EH (cell line): ENCODE measurements at regions not wholly inside any gene's neighbourhood (a gene's known extent, or its start where the extent isn't known, plus 50 kb on each side); places are given as distances from the start of the nearest gene placed in this dataset.
A peak's percentile ranks its signal among the peaks of the same experiment; 100 is the strongest.

ENCODE experiments used
- DNase-seq: peaks from one replicate; pipeline ENCODE4 v3.0.0-alpha.2; 2015; ENCODE audit warnings: low read depth

DNA sequence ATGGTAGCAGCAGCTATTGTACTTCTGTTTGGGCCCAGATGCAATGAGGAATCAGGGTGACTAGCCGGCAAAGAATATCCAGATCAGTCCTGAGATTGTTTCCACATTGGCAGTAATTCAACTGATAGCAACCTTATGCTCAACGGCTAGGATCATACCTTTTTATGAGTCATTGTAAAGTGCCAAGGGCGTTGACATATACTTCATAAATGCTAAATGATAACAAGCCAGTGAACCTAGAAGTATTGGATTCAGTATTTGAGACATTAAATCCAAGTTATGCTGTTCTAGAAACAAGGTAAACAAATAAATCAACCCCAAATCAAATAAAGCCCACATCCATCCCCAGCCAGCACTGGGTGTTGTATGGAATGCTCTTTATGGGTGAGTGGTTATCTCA, 207.1 kb upstream of the ZFHX3 start:
- no peak for DNase-seq

DNA sequence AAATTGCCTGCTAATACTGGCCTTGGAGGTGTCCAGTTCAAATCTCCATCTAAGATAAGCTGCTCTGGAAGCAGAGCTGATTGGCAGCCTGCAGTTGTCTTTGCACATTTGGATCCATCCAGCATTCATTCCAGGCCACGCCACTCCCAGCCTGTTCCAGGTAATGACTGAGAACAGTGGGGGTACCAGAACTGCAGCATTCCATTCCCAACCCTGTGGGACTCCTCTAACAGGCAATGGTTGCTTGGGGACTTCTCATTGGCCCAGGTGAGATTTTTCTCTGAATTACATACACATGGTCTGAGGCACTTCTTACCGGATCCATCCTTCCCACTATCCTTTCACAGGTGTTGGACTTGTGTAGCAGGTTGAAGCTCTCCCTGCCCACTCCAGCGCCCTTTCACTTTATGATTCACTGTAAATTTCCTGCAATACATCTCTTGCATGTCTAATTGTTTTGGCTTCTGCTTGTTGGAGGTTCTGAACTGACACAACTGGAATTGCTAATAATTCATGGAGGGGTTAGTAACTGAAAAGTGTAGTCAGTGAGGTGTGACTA, 206.1 kb upstream of the ZFHX3 start:
- no peak for DNase-seq

DNA sequence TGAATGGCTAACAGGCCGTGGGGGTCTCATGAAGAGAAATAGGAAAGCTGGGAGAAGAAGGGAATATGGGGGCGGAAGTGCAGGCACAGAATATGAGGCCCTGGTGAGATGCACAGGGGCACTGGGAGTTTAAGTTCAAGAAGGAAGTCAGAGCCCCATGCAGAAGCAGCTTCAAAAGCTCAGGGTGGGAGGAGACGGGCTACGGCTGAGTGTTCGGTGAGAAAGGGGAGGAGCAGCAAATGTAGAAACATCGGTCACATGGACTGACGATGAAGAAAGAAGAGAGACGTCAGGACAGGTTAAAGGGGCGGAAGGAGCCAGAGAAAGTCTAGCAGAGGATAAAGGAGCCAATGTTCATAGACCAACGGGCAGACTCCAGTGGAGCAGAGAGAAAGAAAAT, 204.5 kb upstream of the ZFHX3 start:
- DNase-seq: no peak

DNA sequence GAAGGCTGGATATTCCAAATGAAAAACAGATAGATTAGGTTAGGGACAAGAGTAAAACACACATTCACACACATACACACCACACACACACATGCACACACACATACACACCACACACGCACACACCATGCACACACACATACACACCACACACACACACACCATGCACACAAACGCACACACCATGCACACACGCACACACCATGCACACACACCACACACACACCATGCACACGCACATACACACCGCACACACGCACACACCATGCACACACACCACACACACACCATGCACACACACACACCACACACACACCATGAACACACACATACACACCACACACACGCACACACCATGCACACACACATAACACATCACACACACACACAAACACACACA, 203.7 kb upstream of the ZFHX3 start:
- DNase-seq: no peak

DNA sequence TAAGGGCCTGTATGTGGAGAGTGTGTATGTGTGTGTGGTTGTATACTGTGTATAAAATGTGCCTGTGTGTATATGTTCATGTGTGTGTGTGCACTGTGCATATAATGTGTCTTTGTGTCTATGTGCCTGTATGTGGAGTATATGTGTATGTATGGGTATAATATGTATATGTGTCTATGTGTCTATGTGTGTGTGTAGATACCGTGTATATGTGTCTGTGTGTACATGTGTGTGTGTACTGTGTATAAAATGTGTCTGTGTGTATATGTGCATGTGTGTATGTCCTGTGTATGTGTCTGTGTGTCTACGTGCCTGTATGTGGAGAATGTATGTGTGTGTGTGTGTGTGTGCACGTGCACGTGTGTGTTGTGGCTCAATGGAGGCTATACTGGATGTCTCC, 200.4 kb upstream of the ZFHX3 start:
- no peak for DNase-seq

DNA sequence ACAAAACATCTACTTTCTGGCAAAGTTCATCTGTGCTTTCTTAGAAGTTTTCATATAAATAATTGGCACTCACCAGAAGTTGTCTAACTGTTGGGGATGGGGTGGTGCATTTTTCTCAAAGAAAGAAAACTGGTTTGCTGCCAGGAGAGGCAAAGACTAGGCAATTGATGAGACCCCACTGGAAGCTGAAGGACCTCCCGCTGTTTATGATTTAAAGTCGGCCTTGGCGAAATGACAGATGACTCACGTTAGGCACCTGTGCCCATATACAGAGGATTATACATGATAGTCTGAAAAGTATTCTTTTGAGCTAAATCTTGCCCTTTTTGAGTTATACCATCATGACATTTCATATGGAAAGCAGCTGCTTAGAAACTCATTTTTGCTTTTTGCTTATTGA, 193.0 kb upstream of the ZFHX3 start:
- DNase-seq: no peak

DNA sequence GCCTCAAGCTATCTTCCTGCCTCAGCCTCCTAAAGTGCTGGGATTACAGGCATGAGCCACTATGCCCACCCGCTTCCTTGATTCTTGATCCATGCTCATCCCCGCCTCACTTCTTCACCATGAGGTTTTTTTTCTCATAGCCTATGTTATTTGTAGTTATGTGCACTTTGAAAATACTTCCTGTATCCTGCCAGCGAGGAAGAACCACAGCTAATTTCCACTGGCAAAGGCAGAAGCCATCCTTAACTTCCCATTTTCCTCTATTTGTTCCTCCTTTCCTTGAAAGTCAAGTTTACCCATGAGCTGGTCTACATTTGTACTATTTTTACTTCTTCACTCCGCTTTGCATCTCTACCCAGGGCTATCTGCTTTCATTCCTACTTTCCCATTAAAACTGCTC, 189.7 kb upstream of the ZFHX3 start:
- DNase-seq: no peak

DNA sequence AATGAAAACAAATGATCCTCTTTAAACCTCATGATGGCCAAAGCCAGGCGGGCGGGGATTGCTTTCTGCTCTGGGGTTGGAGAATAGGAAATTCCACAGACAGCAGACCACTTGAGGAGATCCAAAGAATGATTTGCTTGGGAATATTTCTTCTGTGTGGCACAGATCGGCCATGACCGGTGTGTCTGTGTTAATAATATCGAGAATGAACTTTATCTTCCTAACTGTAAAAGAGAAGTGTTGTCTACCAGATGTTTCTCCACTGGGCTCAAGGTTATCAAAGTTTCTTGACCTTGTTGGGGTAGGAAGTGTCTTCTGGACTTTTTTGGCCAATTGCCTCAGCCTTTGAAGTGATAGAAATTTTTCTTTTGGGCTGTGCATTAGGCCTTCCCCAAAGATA, 186.6 kb upstream of the ZFHX3 start:
- DNase-seq: no peak

DNA sequence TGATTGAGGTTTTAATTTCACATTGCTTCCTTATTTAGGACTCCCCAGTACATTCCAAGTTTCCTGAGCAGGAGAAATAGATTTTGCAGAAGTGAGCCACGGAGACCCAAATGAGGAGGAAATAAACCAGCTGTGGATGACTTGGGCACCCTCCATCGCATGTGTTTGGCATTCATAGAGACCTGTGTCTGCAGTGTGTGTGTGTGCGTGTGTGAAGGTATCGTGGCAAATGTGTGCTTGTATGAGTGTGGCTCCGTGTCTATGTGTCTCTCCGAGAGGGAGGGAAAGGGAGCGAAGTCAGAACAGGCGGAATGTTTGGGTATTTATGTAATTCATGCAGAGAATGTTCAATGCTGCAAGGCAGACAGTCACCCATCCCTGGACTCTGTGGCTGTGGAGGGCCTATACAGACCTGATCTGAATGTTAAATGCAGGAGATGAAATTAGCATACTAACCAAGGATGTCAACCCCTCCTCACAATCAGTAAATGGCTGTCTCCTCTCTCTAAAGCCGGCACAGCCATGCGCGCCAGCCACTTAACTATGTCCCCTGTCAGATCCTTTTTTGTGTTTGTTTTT, 186.0 kb upstream of the ZFHX3 start:
- DNase-seq: no peak

DNA sequence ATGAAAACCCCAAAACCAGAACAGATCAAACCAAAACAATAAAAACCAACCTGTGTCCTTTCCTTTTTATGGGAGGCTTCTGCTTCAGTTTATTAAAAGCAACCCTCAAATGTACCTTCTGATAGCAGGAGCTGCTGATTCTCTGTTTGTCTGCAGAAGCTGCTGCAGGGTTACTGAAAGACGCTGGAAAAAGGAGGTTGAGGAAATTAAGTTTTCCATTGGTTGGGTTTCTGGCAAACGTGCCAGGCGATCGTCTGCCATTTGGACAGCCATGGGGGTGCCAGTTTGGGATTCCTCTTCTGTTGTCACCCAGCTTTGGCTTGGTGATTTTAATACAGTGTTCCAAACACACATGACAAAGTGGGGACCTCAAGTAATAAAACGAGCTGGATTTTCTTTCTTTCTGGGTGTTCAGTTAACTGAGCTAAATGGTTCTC, 185.4 kb upstream of the ZFHX3 start:
- DNase-seq: peak; percentile 4

DNA sequence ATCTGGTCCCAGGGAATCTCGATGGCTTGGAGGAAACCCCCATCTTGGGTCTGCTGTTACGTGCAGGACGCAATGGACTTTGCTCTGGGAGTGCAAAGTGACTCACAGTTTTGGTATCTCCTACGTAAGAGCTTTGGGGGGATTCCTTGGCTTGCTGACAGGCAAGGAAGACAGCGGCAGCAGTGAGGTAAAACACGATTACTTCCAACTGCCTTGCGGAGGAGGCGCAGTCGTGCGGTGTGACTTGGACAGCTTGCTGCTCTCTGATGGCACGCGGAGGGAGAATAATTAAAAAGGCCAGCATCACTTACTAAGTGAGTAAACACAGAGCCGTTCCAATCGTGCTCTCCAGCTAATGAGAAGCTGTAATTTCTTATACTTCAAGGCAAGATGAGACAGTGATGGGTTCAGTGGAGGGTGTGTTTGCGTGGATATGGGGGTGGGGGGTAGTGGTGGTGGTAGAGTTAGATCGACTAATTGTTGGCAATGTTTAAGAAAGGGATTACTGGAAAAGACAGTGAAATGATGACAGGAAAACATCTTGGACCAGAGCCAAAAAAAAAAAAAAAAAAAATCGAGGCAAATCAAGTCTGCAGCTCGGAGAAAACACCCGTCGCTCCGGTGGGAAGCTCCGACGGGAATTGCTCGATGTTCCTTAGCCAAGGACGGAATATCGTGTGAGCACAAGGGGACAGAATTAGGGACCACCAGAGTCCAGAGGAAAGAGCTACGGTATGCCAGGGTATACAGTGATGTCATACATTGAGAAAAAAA, 184.8 kb upstream of the ZFHX3 start:
- DNase-seq: peak; percentile 95

DNA sequence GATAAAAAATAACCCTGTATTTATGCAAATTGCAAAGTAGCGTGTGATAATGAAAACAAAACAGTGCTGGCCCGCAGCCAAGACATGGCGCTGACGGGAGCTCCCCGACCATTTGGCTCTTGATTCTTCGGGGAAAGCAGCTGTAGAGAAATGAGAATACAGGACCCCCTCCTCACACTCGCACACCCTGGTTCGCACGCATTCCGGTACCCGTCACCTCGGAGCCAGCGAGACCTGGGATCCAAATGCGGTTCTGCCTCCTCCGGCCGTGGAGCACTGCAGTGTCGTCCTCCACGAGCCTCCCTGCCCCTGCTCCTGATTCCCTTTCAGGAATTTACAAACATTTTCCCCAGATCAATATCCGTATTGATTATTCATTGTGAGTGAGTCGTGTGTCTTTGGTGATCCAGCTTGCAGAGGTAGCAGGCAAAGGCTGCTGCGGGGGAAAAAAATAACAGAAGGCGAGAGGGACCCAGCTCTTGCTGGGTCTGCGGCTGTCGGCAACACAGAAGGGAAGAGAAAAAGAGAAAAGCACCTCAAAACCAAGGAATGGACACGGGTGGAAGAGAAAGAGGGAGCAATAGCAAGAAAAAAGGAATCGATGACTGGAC, 184.1 kb upstream of the ZFHX3 start:
- DNase-seq: no peak

DNA sequence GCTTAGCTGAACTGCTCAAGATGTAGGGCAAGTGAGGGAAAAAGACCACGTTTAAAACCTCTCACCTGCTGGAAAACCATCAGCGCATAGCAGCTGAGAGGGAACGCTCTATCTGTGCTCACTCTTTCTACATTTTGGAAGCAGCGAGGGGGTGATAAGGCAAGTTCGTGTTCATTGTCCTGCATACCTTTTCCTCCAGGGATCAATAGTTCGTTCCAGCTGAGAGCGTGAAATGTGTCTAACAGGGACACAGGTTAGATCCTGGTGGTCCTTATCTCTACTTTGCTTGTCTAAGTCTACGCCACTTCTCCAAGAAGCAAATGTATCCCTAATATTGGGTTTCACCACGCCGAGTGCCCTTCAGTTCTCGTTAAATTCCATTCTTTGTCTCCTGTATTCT, 183.5 kb upstream of the ZFHX3 start:
- DNase-seq: no peak

DNA sequence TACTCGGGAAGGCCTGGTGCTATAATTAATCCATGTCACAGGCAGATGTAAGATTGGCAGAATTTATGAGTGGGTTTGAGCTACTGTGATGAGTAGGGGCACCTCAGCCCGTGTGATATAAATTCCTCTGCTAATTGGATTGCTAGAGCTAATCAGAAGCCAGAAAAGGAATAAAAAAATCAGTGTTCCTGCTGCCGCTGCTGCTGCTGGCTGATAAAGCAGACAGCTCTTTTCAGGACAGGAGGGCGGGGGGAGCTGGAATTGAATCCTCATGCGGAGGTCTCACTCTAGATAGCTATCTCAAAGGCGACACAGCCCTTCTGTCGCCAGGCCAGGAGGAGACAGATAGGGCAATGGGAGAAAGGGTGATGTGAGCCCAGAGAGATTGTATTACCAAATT, 182.7 kb upstream of the ZFHX3 start:
- DNase-seq: no peak

DNA sequence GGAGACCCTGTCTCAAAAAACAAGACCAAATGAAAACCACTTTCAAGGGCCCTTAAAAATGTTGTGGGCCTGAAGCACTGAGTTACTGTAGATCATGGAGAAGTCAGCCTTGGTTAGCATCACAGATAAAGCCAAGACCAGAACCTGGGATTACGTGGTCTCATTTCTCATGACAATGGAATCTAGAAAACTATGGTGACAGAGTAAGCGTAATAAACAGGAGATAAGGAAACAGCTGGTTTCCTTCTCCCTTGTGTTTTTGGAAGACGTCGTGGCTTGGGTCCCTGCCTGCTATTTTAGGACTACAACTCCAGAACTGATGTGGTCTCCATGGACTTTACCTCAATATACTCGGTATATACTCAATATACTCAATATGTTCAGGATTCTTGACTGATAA, 180.7 kb upstream of the ZFHX3 start:
- DNase-seq: peak; percentile 85

DNA sequence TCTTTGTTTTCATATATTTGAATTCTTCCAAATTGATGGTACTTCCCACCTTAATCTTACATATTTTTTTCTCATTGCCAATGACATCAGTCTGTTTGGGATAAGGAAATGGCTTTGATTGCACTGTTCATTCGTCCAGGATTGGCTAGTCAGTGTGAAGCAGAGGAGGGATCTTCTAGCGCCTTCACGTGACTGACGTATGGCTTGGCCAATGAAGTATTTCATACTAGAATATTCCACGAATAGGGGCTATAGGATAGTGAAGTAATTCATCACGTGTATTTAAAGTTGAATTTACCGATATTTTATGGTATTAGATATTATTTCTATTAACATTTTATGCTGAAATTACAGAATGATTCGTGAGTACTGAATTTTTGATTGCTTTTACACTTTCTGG, 178.7 kb upstream of the ZFHX3 start:
- no peak for DNase-seq

DNA sequence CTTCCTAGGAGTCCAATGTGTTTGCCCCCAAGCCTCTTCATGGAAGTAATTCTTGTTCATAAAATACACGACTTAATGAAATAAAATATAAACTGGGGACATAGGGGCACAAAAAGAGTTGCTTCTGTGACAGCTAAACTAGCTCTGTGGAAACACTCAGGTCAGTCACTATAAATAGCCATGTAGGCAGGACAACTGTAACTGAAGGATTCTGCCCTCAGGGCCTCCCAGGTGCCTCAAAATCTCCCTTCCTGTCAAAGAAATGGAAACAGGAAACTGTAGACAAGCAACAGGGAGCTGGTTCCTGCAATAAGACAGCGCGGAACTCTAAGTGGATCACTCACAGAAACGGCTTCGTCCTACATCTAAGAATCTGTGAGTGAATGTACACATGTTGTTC, 178.1 kb upstream of the ZFHX3 start:
- DNase-seq: no peak

DNA sequence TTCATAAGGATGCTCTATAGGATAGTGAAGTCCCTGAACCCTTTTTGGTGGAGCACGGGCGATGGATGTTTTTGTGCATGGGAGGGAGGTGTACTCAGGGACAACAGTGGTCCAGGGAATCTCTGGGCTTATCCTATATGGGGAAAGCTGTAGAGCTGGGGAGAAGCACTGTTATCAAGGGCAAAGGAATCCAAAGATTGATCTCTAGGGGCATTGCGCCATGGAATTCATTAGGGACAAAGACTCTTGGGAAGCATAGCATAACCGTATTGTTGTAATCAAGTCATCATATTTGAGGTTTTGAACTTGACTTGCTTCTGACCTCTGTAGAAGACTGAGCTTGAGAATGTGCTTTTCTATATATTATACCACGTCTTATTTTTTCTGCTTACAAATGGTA, 172.9 kb upstream of the ZFHX3 start:
- DNase-seq: no peak

DNA sequence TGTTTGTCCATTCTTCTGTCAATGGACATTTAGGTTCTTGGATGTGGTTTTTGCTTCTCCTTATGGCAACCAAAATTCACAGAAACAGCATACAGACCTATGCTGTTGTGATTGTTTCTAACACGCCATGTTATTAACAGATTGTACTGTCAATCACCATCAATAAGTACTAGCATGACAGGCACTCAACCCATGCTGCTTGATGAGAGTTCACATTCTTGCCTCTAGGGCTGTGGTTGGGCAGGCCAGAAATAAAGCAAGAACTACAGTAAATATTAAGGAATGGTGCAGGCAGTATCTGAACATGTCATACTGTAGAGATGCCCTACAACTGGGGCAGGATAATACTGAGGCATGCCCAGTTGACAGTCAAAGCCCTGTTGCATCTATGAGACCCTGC, 171.2 kb upstream of the ZFHX3 start:
- DNase-seq: no peak

DNA sequence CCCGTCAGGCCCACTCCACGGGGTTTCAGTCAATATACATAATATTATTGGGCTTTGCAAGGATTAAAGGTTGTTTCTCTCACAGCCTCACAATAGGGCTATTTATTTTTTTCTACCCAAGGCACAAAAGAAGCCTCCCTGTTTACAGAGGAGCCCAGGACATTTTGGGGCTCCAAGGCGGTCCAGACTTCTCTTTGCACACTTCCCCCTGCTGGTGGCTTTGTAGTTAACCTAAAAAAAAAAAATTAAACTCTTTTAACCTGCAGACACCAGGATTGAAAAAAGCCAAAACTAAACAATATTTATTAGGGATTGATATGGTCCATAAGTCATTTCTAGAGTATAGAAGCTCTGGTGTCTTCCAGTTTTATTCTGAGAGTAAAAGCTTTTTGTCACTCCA, 169.7 kb upstream of the ZFHX3 start:
- DNase-seq: no peak

DNA sequence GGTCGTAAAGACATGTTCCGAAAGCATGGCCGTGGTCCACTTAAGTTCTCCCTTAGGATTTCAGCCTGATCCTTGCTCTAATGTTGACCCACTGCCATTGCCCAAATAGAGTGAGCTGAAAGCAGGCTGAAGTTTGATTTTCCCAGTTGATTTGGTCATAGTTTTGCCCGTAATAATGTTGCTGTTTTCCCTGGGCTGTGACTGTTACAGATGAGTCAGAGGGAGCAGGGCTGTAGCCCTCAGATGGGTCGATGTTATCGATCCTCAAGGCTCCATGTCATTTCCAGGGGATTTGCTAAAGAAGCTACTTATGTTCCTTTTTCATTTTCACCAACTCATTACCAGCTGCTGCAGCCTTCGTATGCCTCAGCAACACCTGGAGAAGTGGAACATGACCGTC, 169.0 kb upstream of the ZFHX3 start:
- DNase-seq: peak; percentile 36

DNA sequence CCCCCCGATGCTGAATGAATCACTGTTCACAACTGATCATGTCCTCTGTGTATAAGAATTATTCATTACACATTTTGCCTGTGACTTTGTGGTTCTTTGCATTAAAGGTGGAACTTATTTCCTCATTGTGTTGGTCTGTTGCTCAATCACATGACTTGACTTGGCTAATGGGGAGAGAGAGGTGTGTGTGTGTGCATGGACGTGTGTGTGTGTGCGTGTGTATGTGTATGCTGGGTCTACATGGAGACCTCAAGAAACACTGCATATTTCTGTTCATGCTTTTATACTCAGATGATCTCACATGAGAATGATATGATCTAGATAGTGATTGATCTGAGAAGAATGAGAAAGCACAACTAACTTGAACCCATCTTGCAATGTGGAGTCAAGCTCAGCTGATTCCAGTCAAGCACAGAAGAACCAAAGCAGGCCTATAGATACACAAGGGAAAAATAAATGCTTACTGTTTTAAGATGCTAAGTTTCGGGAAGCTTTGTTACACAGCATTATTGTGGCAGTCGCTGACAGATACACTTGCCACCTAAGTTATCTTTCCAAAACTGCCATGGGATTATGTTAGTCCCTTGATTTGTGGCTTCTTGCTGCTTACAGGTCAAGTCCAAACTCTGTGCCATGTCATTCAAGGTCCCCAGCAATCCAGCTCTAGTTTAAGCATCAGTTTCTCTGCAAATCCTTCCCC, 167.9 kb upstream of the ZFHX3 start:
- no peak for DNase-seq
